CD14-positive monocyte (primary cell): ENCODE measurements at regions not wholly inside any gene's neighbourhood (a gene's known extent, or its start where the extent isn't known, plus 50 kb on each side); places are given as distances from the start of the nearest gene placed in this dataset.
"Not testable (repeated sequence)": the region's sequence is repeated elsewhere in the genome, so short reads cannot be mapped to it uniquely, and the experiment has no call there.

Experiments
- DNase-seq, 3 donors: peaks; one replicate each; pipeline ENCODE4 v3.0.0-alpha.2; 2011 to 2022
- H2AFZ ChIP-seq: 2 replicates; pipeline ENCODE4 v1.6.0; 2012; ENCODE audit warnings: mild to moderate bottlenecking, low read depth, low read length, inconsistent platforms; ENCODE audit not compliant: insufficient read depth, poor library complexity, severe bottlenecking
- H3K27ac ChIP-seq, 2 donors: 1 replicate in 1 of 2; 2 replicates in 1 of 2; pipeline ENCODE4 v1.5.1; 2012 to 2013; ENCODE audit warnings: low read length in 2 of 2, control low read depth in 1 of 2, inconsistent platforms in 1 of 2, low read depth in 1 of 2, mild to moderate bottlenecking in 1 of 2
- H3K27me3 ChIP-seq, 2 donors: one replicate each; pipeline versions ENCODE4 v1.6.0 to v1.6.1; 2011 to 2013; ENCODE audit warnings: low read length in 2 of 2; ENCODE audit not compliant: control insufficient read depth in 2 of 2, insufficient read depth in 2 of 2
- H3K36me3 ChIP-seq, 2 donors: replicated peaks in 1 of 2; 1 replicate in 1 of 2; 2 replicates in 1 of 2; pipeline versions ENCODE4 v1.5.1 to v1.6.1; 2012 to 2013; ENCODE audit warnings: low read length in 2 of 2, control low read depth in 1 of 2, inconsistent platforms in 1 of 2, mild to moderate bottlenecking in 1 of 2; ENCODE audit not compliant: insufficient read depth in 2 of 2, control insufficient read depth in 1 of 2
- H3K4me1 ChIP-seq, 2 donors: 1 replicate in 1 of 2; 2 replicates in 1 of 2; pipeline versions ENCODE4 v1.5.1 to v1.6.1; 2012 to 2013; ENCODE audit warnings: low read length in 2 of 2, control low read depth in 1 of 2, inconsistent platforms in 1 of 2, mild to moderate bottlenecking in 1 of 2, moderate library complexity in 1 of 2; ENCODE audit not compliant: insufficient read depth in 2 of 2, control insufficient read depth in 1 of 2
- H3K4me2 ChIP-seq: replicated peaks from 2 replicates; pipeline ENCODE3; 2012; ENCODE audit warnings: low read length, moderate library complexity, mild to moderate bottlenecking; ENCODE audit not compliant: poor library complexity, severe bottlenecking; ENCODE audit errors: extremely low read depth
- H3K4me3 ChIP-seq, 3 experiments: fragments of 200-600 bp in 1 of 3; sonication (generic) in 1 of 3; replicated peaks in 1 of 3; 1 replicate in 2 of 3; 2 replicates in 1 of 3; pipeline ENCODE4 v1.5.1; 2011 to 2013; ENCODE audit warnings: low read length in 3 of 3, mild to moderate bottlenecking in 3 of 3, control low read depth in 2 of 3, low read depth in 2 of 3, inconsistent platforms in 1 of 3, moderate library complexity in 1 of 3
- H3K79me2 ChIP-seq: 2 replicates; pipeline ENCODE4 v1.6.0; 2012; ENCODE audit warnings: mild to moderate bottlenecking, control low read depth, inconsistent platforms, low read length, moderate library complexity; ENCODE audit not compliant: insufficient read depth
- H3K9ac ChIP-seq: 2 replicates; pipeline ENCODE4 v1.6.0; 2017; ENCODE audit warnings: low read length, mild to moderate bottlenecking; ENCODE audit not compliant: insufficient read depth, poor library complexity, severe bottlenecking
- H3K9me3 ChIP-seq, 2 donors: replicated peaks in 1 of 2; 1 replicate in 1 of 2; 2 replicates in 1 of 2; pipeline versions ENCODE4 v1.5.1 to v1.6.1; 2012 to 2013; ENCODE audit warnings: low read length in 2 of 2, control low read depth in 1 of 2; ENCODE audit not compliant: control insufficient read depth in 1 of 2, insufficient read depth in 1 of 2
- H4K20me1 ChIP-seq: 2 replicates; pipeline ENCODE4 v1.6.0; 2012; ENCODE audit warnings: mild to moderate bottlenecking, low read length, control low read depth, moderate library complexity; ENCODE audit not compliant: insufficient read depth
- H3K27ac Mint-ChIP-seq, 7 donors: one replicate each; pipeline ENCODE4 v1.8.0; 2020; ENCODE audit warnings: mild to moderate bottlenecking in 7 of 7, mixed read lengths in 7 of 7, moderate library complexity in 6 of 7, inconsistent platforms in 2 of 7
- H3K27me3 Mint-ChIP-seq, 3 donors: one replicate each; pipeline ENCODE4 v1.8.0; 2021 to 2022; ENCODE audit warnings: low read depth in 3 of 3, mild to moderate bottlenecking in 3 of 3, mixed read lengths in 3 of 3, moderate library complexity in 3 of 3, inconsistent platforms in 1 of 3
- H3K36me3 Mint-ChIP-seq, 2 donors: one replicate each; pipeline ENCODE4 v1.8.0; 2020; ENCODE audit warnings: mixed read lengths in 2 of 2, inconsistent platforms in 1 of 2, mild to moderate bottlenecking in 1 of 2
- H3K4me1 Mint-ChIP-seq: one replicate; pipeline ENCODE4 v1.8.0; 2020; ENCODE audit warnings: mild to moderate bottlenecking, mixed read lengths
- H3K4me3 Mint-ChIP-seq, 2 donors: one replicate each; pipeline ENCODE4 v1.8.0; 2020; ENCODE audit warnings: mild to moderate bottlenecking in 2 of 2, mixed read lengths in 2 of 2, moderate library complexity in 1 of 2
- H3K9me3 Mint-ChIP-seq, 7 donors: one replicate each; pipeline ENCODE4 v1.8.0; 2020 to 2022; ENCODE audit warnings: mixed read lengths in 7 of 7, mild to moderate bottlenecking in 6 of 7, moderate library complexity in 6 of 7, inconsistent platforms in 2 of 7
- WGBS: methylation state at CpG from one replicate; pipeline ENCODE4 v1.1.5; 2013; ENCODE audit warnings: missing lambda C conversion rate; ENCODE audit not compliant: insufficient coverage; 5-methylcytosine and 5-hydroxymethylcytosine counted together
- intact Hi-C, 2 donors: fragments of 100-400 bp; cut with micrococcal nuclease; formaldehyde crosslinking; loops; one replicate each; pipeline versions ENCODE4 v1.15.0 to v1.15.1; 2023
- TF ChIP-seq, protein P1 (sequence below): fragments of 200-600 bp; IDR thresholded peaks from one replicate; pipeline ENCODE4 v1.8.0; 2022; ENCODE audit warnings: antibody characterized with exemption, mild to moderate bottlenecking

DNA sequence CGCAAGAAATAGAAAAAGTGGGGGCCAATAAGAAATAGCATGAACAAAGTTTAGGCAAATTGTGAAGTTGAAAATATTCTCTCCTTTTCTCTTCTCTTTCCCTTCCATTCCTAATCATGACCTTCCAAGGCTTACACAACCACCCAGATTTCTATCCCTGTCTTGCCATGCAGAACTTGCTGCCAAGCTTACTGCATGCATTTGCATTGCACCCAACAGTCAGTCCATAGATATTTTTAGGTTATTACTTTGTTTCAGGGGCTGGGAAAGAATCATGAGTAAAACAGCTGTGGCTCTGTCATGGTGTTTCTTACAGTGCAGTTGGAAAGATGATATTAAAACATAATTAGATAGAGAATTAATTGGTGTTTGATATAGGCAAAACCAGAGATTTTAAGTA is 219.4 kb downstream of the PTGER3 start:
- Mint-ChIP-seq H3K4me1 (no peaks in the 10 kb centered on the region), H3K27me3 (peaks cover 0 to 3% (median 2%) of the 10 kb centered on the region in 3 donors), H3K4me3 (no peak overlapping the region), H3K9me3 (peaks cover 0 to 14% (median 8%) of the 10 kb centered on the region in 7 donors), H3K36me3 (no peaks in the 10 kb centered on the region), H3K27ac (no peak overlapping the region)
- Histone ChIP-seq H4K20me1 (no peaks in the 10 kb centered on the region), H3K9me3 (no peaks in the 10 kb centered on the region), H3K4me1 (no peaks in the 10 kb centered on the region), H3K4me3 (no peak overlapping the region), H3K79me2 (no peaks in the 10 kb centered on the region), H3K27me3 (no peaks in the 10 kb centered on the region), H3K36me3 (no peaks in the 10 kb centered on the region), H2AFZ (no peak overlapping the region), H3K4me2 (no peak overlapping the region), H3K27ac (no peak overlapping the region), H3K9ac (no peak overlapping the region)
- DNase-seq, result no peak
- no CpG with 5 or more reads among the region's 1 CpG for WGBS
- TF ChIP-seq, protein P1, sequence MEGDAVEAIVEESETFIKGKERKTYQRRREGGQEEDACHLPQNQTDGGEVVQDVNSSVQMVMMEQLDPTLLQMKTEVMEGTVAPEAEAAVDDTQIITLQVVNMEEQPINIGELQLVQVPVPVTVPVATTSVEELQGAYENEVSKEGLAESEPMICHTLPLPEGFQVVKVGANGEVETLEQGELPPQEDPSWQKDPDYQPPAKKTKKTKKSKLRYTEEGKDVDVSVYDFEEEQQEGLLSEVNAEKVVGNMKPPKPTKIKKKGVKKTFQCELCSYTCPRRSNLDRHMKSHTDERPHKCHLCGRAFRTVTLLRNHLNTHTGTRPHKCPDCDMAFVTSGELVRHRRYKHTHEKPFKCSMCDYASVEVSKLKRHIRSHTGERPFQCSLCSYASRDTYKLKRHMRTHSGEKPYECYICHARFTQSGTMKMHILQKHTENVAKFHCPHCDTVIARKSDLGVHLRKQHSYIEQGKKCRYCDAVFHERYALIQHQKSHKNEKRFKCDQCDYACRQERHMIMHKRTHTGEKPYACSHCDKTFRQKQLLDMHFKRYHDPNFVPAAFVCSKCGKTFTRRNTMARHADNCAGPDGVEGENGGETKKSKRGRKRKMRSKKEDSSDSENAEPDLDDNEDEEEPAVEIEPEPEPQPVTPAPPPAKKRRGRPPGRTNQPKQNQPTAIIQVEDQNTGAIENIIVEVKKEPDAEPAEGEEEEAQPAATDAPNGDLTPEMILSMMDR, result no peak
- intact Hi-C loops, result no loop called here

- H3K79me2 ChIP-seq, H3K27ac Mint-ChIP-seq, H3K4me1 ChIP-seq, H3K9ac ChIP-seq, H3K36me3 Mint-ChIP-seq, H3K4me3 Mint-ChIP-seq, H3K4me2 ChIP-seq, H3K9me3 ChIP-seq, H4K20me1 ChIP-seq, H3K4me1 Mint-ChIP-seq, H2AFZ ChIP-seq, H3K27ac ChIP-seq, H3K36me3 ChIP-seq, H3K27me3 ChIP-seq, H3K27me3 Mint-ChIP-seq, DNase-seq, intact Hi-C loops, H3K4me3 ChIP-seq: not testable (repeated sequence)
- no CpG with 5 or more reads among the region's 2 CpGs for WGBS
- H3K9me3 Mint-ChIP-seq, result peaks cover 9 to 19% (median 11%) of the 10 kb centered on the region in 7 donors
These were observed 213.3 kb downstream of the PTGER3 start for GRCh38 chr1:70834365-70834764.
